ENCODE measurements at regions not wholly inside any gene's neighbourhood (a gene's known extent, or its start where the extent isn't known, plus 50 kb on each side); places are given as distances from the start of the nearest gene placed in this dataset.

- Histone ChIP-seq H3K27ac (no peak overlapping the region), H3K4me1 (no peaks in the 10 kb centered on the region), H3K27me3 (no peaks in the 10 kb centered on the region), H3K36me3 (no peaks in the 10 kb centered on the region), H3K4me3 (no peak overlapping the region), H3K9me3 (no peaks in the 10 kb centered on the region)
- no peak for TF ChIP-seq CTCF (IDR thresholded peaks at IDR 0.05)
- peak; percentile 28 for DNase-seq (ENCODE audit: low spot score)
Observed at GRCh38 chr2:5959836-5960820, 267.9 kb downstream of the SOX11 start.

GRCh38 chr2:5967506-5967905, 275.3 kb downstream of the SOX11 start:
- Histone ChIP-seq H3K9me3 (no peaks in the 10 kb centered on the region), H3K27ac (no peak overlapping the region), H3K4me1 (no peaks in the 10 kb centered on the region), H3K27me3 (no peaks in the 10 kb centered on the region), H3K4me3 (no peak overlapping the region), H3K36me3 (no peaks in the 10 kb centered on the region)
- peak; percentile 26 for DNase-seq (ENCODE audit: low spot score)
- TF ChIP-seq CTCF (IDR thresholded peaks at IDR 0.05): no peak

- H3K27me3 ChIP-seq: no peaks in the 10 kb centered on the region
- no peak overlapping the region for H3K4me3 ChIP-seq
- no peak overlapping the region for H3K27ac ChIP-seq
- H3K9me3 ChIP-seq: no peaks in the 10 kb centered on the region
- TF ChIP-seq CTCF (IDR thresholded peaks at IDR 0.05): no peak
- H3K36me3 ChIP-seq: no peaks in the 10 kb centered on the region
- no peaks in the 10 kb centered on the region for H3K4me1 ChIP-seq
- peak; percentile 30 for DNase-seq (ENCODE audit: low spot score)
Observed at GRCh38 chr2:5969303-5969702, 277.1 kb downstream of the SOX11 start.

- no peak for TF ChIP-seq CTCF (IDR thresholded peaks at IDR 0.05)
- H3K27ac ChIP-seq: no peak overlapping the region
- H3K4me3 ChIP-seq: no peak overlapping the region
- no peaks in the 10 kb centered on the region for H3K36me3 ChIP-seq
- H3K9me3 ChIP-seq: no peaks in the 10 kb centered on the region
- H3K27me3 ChIP-seq: no peaks in the 10 kb centered on the region
- no peaks in the 10 kb centered on the region for H3K4me1 ChIP-seq
- no peak for DNase-seq (ENCODE audit: low spot score)
Observed at GRCh38 chr2:5970347-5970746, 278.2 kb downstream of the SOX11 start.

GRCh38 chr2:5974477-5974876, 282.3 kb downstream of the SOX11 start:
- Histone ChIP-seq H3K4me1 (no peaks in the 10 kb centered on the region), H3K9me3 (no peaks in the 10 kb centered on the region), H3K36me3 (no peaks in the 10 kb centered on the region), H3K27ac (no peak overlapping the region), H3K27me3 (no peaks in the 10 kb centered on the region), H3K4me3 (no peak overlapping the region)
- DNase-seq (ENCODE audit: low spot score): no peak
- no peak for TF ChIP-seq CTCF (IDR thresholded peaks at IDR 0.05)

Measured in right atrium auricular region (tissue), 2 donors.